ENCODE measurements at regions not wholly inside any gene's neighbourhood (a gene's known extent, or its start where the extent isn't known, plus 50 kb on each side); places are given as distances from the start of the nearest gene placed in this dataset.

DNA sequence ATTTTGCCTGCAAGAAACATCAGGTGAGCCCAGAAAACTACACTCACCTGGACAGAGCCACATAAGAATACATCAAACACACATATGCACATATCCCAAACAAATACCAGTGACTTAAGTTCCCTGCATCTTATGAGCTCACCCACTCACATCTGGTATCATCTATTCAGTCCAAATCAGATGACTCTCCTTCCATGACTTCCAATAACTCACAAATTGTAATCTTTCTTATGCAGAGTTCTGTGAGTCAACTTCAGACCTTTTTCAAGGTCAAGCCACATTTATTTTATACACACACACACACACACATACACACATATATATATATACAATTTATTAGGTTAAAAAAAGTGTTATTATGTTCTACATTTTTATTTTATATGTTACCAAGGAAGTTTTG lies 1711.9 kb upstream of the CDH9 start:
- TF ChIP-seq POLR2A (IDR thresholded peaks at IDR 0.05) = no peak
- TF ChIP-seq, protein P1, sequence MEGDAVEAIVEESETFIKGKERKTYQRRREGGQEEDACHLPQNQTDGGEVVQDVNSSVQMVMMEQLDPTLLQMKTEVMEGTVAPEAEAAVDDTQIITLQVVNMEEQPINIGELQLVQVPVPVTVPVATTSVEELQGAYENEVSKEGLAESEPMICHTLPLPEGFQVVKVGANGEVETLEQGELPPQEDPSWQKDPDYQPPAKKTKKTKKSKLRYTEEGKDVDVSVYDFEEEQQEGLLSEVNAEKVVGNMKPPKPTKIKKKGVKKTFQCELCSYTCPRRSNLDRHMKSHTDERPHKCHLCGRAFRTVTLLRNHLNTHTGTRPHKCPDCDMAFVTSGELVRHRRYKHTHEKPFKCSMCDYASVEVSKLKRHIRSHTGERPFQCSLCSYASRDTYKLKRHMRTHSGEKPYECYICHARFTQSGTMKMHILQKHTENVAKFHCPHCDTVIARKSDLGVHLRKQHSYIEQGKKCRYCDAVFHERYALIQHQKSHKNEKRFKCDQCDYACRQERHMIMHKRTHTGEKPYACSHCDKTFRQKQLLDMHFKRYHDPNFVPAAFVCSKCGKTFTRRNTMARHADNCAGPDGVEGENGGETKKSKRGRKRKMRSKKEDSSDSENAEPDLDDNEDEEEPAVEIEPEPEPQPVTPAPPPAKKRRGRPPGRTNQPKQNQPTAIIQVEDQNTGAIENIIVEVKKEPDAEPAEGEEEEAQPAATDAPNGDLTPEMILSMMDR (IDR thresholded peaks at IDR 0.05) = no peak
- TF ChIP-seq POLR2AphosphoS5 (IDR thresholded peaks at IDR 0.05) = no peak

Measured in prostate gland (tissue), 2 donors.